Upper lobe of right lung (tissue), 1 donor: ENCODE measurements at regions not wholly inside any gene's neighbourhood (a gene's known extent, or its start where the extent isn't known, plus 50 kb on each side); places are given as distances from the start of the nearest gene placed in this dataset.

Experiments
- ATAC-seq: fragments of 200-7000 bp; cut with Tn5 transposase; one replicate; pipeline ENCODE4 v1.9.1; 2020; ENCODE audit warnings: mild to moderate bottlenecking, moderate library complexity
- DNase-seq: peaks from one replicate; pipeline ENCODE4 v3.0.0-alpha.2; 2020
- H3K27ac ChIP-seq: fragments of 200-600 bp; one replicate; pipeline ENCODE4 v1.8.0; 2022
- H3K27me3 ChIP-seq: fragments of 200-600 bp; one replicate; pipeline ENCODE4 v1.8.0; 2022; ENCODE audit warnings: mild to moderate bottlenecking
- H3K36me3 ChIP-seq: fragments of 200-600 bp; one replicate; pipeline ENCODE4 v1.8.0; 2022
- H3K4me1 ChIP-seq: fragments of 200-600 bp; one replicate; pipeline ENCODE4 v1.8.0; 2022
- H3K4me3 ChIP-seq: fragments of 200-600 bp; one replicate; pipeline ENCODE4 v1.8.0; 2022; ENCODE audit warnings: mild to moderate bottlenecking
- H3K9me3 ChIP-seq: fragments of 200-600 bp; one replicate; pipeline ENCODE4 v1.8.0; 2022
- intact Hi-C: fragments of 100-400 bp; cut with DNase I; formaldehyde crosslinking; loops from one replicate; pipeline ENCODE4 v1.11.0; 2022
- TF ChIP-seq, protein P1 (sequence below): fragments of 200-600 bp; IDR thresholded peaks from one replicate; pipeline ENCODE4 v1.8.0; 2022; ENCODE audit warnings: antibody characterized with exemption
- donor health status: DM: no; HTN: yes; CAD: no; lungs with severe emphysema.

DNA sequence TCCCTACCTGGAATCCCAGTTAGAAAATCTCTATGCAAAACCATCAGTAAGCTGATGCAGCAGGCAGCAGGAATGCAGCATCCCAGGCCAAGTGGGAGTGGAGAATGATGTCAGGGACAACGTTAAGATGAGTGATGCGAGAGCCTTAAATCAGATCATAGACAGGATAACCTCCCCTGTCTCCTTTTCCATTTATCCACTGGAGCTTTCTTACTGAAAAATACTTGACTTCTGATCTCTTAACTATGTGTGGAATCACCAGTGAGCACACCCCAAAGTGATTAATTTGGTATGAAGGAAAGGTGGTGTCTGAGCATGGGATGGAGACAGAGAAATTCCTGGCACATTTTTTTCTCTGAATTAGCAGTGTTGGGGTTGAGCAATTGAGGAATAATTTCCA lies 98.0 kb downstream of the RND3 start:
- DNase-seq (no peak), ATAC-seq (no peak)
- no peak overlapping the region for H3K4me3 ChIP-seq
- H3K9me3 ChIP-seq, result no peaks in the 10 kb centered on the region
- H3K27me3 ChIP-seq, result no peaks in the 10 kb centered on the region
- no peak overlapping the region for H3K27ac ChIP-seq
- intact Hi-C loops, result no loop called here
- TF ChIP-seq, protein P1, sequence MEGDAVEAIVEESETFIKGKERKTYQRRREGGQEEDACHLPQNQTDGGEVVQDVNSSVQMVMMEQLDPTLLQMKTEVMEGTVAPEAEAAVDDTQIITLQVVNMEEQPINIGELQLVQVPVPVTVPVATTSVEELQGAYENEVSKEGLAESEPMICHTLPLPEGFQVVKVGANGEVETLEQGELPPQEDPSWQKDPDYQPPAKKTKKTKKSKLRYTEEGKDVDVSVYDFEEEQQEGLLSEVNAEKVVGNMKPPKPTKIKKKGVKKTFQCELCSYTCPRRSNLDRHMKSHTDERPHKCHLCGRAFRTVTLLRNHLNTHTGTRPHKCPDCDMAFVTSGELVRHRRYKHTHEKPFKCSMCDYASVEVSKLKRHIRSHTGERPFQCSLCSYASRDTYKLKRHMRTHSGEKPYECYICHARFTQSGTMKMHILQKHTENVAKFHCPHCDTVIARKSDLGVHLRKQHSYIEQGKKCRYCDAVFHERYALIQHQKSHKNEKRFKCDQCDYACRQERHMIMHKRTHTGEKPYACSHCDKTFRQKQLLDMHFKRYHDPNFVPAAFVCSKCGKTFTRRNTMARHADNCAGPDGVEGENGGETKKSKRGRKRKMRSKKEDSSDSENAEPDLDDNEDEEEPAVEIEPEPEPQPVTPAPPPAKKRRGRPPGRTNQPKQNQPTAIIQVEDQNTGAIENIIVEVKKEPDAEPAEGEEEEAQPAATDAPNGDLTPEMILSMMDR, result no peak
- no peaks in the 10 kb centered on the region for H3K36me3 ChIP-seq
- H3K4me1 ChIP-seq, result no peaks in the 10 kb centered on the region

GRCh38 chr2:150388289-150388625 lies 99.2 kb downstream of the RND3 start:
- no peak for DNase-seq
- TF ChIP-seq, protein P1, result no peak
- no peaks in the 10 kb centered on the region for H3K27me3 ChIP-seq
- H3K4me1 ChIP-seq, result no peaks in the 10 kb centered on the region
- intact Hi-C loops, result no loop called here
- H3K9me3 ChIP-seq, result no peaks in the 10 kb centered on the region
- H3K27ac ChIP-seq, result no peak overlapping the region
- no peak overlapping the region for H3K4me3 ChIP-seq
- no peak for ATAC-seq
- H3K36me3 ChIP-seq, result no peaks in the 10 kb centered on the region

- H3K9me3 ChIP-seq, result no peaks in the 10 kb centered on the region
- no peaks in the 10 kb centered on the region for H3K36me3 ChIP-seq
- ATAC-seq, result no peak
- intact Hi-C loops, result no loop called here
- no peak overlapping the region for H3K4me3 ChIP-seq
- TF ChIP-seq, protein P1, result no peak
- no peak for DNase-seq
- H3K27me3 ChIP-seq, result no peaks in the 10 kb centered on the region
- H3K27ac ChIP-seq, result no peak overlapping the region
- no peaks in the 10 kb centered on the region for H3K4me1 ChIP-seq
These were observed 99.7 kb downstream of the RND3 start for GRCh38 chr2:150387586-150388288.

DNA sequence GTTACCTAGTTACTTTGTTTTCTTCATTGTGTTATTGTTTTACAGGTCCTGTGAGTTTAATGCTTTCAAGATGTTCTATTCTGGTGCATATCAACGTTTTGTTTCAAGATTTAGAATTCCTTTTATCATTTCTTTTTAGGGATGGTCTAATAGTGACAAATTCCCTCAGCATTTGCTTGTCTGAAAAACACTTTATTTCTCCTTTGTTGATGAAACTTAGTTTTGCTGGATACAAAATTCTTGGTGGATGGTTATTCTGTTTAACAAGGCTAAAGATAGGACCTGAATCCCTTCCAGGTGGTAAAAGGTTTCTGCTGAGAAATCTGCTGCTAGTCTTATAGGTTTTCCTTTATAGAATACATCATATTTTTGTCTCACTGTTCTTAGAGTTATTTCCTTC lies 102.3 kb downstream of the RND3 start:
- Histone ChIP-seq H3K27ac (no peak overlapping the region), H3K9me3 (no peaks in the 10 kb centered on the region), H3K4me1 (no peaks in the 10 kb centered on the region), H3K4me3 (no peak overlapping the region), H3K27me3 (no peaks in the 10 kb centered on the region), H3K36me3 (no peaks in the 10 kb centered on the region)
- intact Hi-C loops, result no loop called here
- ATAC-seq, result no peak
- TF ChIP-seq, protein P1, result no peak
- DNase-seq, result no peak

DNA sequence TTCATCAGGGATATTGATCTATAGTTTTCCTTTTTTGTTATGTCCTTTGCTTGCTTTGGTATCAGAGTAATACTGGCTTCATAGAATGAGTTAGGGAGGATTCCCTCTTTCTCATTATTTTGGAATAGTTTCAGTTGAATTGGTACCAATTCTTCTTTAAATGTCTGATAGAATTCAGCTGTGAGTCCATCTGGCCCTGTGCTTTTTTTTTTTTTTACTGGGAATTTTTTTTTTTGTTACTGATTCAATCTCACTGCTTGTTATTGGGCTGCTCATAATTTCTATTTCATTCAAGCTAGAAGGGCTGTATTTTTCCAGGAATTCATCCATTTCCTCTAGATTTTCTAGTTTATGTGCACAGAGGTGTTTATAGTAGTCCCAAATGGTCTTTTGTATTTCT lies 103.9 kb downstream of the RND3 start:
- Histone ChIP-seq H3K4me1 (no peaks in the 10 kb centered on the region), H3K4me3 (no peak overlapping the region), H3K27me3 (no peaks in the 10 kb centered on the region), H3K27ac (no peak overlapping the region), H3K36me3 (no peaks in the 10 kb centered on the region), H3K9me3 (no peaks in the 10 kb centered on the region)
- intact Hi-C loops, result no loop called here
- ATAC-seq (no peak), DNase-seq (no peak)
- TF ChIP-seq, protein P1, result no peak

GRCh38 chr2:150379166-150379565 lies 108.3 kb downstream of the RND3 start:
- no peak for ATAC-seq
- no peak for DNase-seq
- Histone ChIP-seq H3K9me3 (no peaks in the 10 kb centered on the region), H3K27ac (no peak overlapping the region), H3K4me3 (no peak overlapping the region), H3K27me3 (no peaks in the 10 kb centered on the region), H3K36me3 (no peaks in the 10 kb centered on the region), H3K4me1 (no peaks in the 10 kb centered on the region)
- TF ChIP-seq, protein P1, result no peak
- intact Hi-C loops, result no loop called here
